ENCODE measurements at regions not wholly inside any gene's neighbourhood (a gene's known extent, or its start where the extent isn't known, plus 50 kb on each side); places are given as distances from the start of the nearest gene placed in this dataset.
"Not testable (repeated sequence)": the region's sequence is repeated elsewhere in the genome, so short reads cannot be mapped to it uniquely, and the experiment has no call there.

GRCh38 chrX:3881898-3882552, 168.6 kb upstream of the PRKX start:
- not testable (repeated sequence) for H3K27ac ChIP-seq (ENCODE audit: low read depth, low read length); H3K27me3 ChIP-seq (ENCODE audit: insufficient read depth, low read length); H3K9ac ChIP-seq (ENCODE audit: low read depth, low read length); H3K36me3 ChIP-seq (ENCODE audit: insufficient read depth, low read length); H3K9me3 ChIP-seq (ENCODE audit: insufficient read depth, low read depth, low read length); H3K4me1 ChIP-seq (ENCODE audit: insufficient read depth, low read length)
- H3K4me3 ChIP-seq (ENCODE audit: low read length), result 0 out of 2 replicates have a peak overlapping the region, but pooled peaks have one; percentile 41
- WGBS, result no CpG with 5 or more reads among the region's 91 CpGs

GRCh38 chrX:3881255-3881895, 167.9 kb upstream of the PRKX start:
- H3K9me3 ChIP-seq (ENCODE audit: insufficient read depth, low read depth, low read length); H3K36me3 ChIP-seq (ENCODE audit: insufficient read depth, low read length); H3K27me3 ChIP-seq (ENCODE audit: insufficient read depth, low read length); H3K9ac ChIP-seq (ENCODE audit: low read depth, low read length); H3K4me1 ChIP-seq (ENCODE audit: insufficient read depth, low read length); H3K27ac ChIP-seq (ENCODE audit: low read depth, low read length); H3K4me3 ChIP-seq (ENCODE audit: low read length): not testable (repeated sequence)
- no CpG with 5 or more reads among the region's 63 CpGs for WGBS

GRCh38 chrX:3876393-3876792, 162.9 kb upstream of the PRKX start:
- H3K4me3 ChIP-seq (ENCODE audit: low read length); H3K4me1 ChIP-seq (ENCODE audit: insufficient read depth, low read length); H3K9ac ChIP-seq (ENCODE audit: low read depth, low read length); H3K36me3 ChIP-seq (ENCODE audit: insufficient read depth, low read length); H3K27me3 ChIP-seq (ENCODE audit: insufficient read depth, low read length); H3K27ac ChIP-seq (ENCODE audit: low read depth, low read length); H3K9me3 ChIP-seq (ENCODE audit: insufficient read depth, low read depth, low read length): not testable (repeated sequence)
- WGBS, result no CpG with 5 or more reads among the region's 28 CpGs

- H3K9ac ChIP-seq (ENCODE audit: low read depth, low read length); H3K27me3 ChIP-seq (ENCODE audit: insufficient read depth, low read length); H3K4me3 ChIP-seq (ENCODE audit: low read length); H3K27ac ChIP-seq (ENCODE audit: low read depth, low read length); H3K36me3 ChIP-seq (ENCODE audit: insufficient read depth, low read length); H3K4me1 ChIP-seq (ENCODE audit: insufficient read depth, low read length); H3K9me3 ChIP-seq (ENCODE audit: insufficient read depth, low read depth, low read length): not testable (repeated sequence)
- WGBS, result no CpG with 5 or more reads among the region's 12 CpGs
Observed at GRCh38 chrX:3875638-3876037, 162.2 kb upstream of the PRKX start.

- H3K9ac ChIP-seq (ENCODE audit: low read depth, low read length); H3K27ac ChIP-seq (ENCODE audit: low read depth, low read length); H3K36me3 ChIP-seq (ENCODE audit: insufficient read depth, low read length); H3K27me3 ChIP-seq (ENCODE audit: insufficient read depth, low read length); H3K9me3 ChIP-seq (ENCODE audit: insufficient read depth, low read depth, low read length); H3K4me3 ChIP-seq (ENCODE audit: low read length); H3K4me1 ChIP-seq (ENCODE audit: insufficient read depth, low read length): not testable (repeated sequence)
- WGBS, result 90% methylated on average over 4 of the region's 12 CpGs
Observed at GRCh38 chrX:3872226-3872879, 158.9 kb upstream of the PRKX start.

- not testable (repeated sequence) for H3K36me3 ChIP-seq (ENCODE audit: insufficient read depth, low read length); H3K27ac ChIP-seq (ENCODE audit: low read depth, low read length); H3K4me3 ChIP-seq (ENCODE audit: low read length); H3K9ac ChIP-seq (ENCODE audit: low read depth, low read length); H3K9me3 ChIP-seq (ENCODE audit: insufficient read depth, low read depth, low read length); H3K4me1 ChIP-seq (ENCODE audit: insufficient read depth, low read length); H3K27me3 ChIP-seq (ENCODE audit: insufficient read depth, low read length)
- WGBS, result no CpG with 5 or more reads among the region's 19 CpGs
Observed at GRCh38 chrX:3867067-3867831, 153.8 kb upstream of the PRKX start.

GRCh38 chrX:3858332-3858731, 144.9 kb upstream of the PRKX start:
- WGBS, result no CpG with 5 or more reads among the region's 4 CpGs
- not testable (repeated sequence) for H3K27ac ChIP-seq (ENCODE audit: low read depth, low read length); H3K36me3 ChIP-seq (ENCODE audit: insufficient read depth, low read length); H3K4me1 ChIP-seq (ENCODE audit: insufficient read depth, low read length); H3K9me3 ChIP-seq (ENCODE audit: insufficient read depth, low read depth, low read length); H3K4me3 ChIP-seq (ENCODE audit: low read length); H3K27me3 ChIP-seq (ENCODE audit: insufficient read depth, low read length); H3K9ac ChIP-seq (ENCODE audit: low read depth, low read length)

GRCh38 chrX:3843522-3844145, 130.2 kb upstream of the PRKX start:
- not testable (repeated sequence) for H3K9me3 ChIP-seq (ENCODE audit: insufficient read depth, low read depth, low read length); H3K27me3 ChIP-seq (ENCODE audit: insufficient read depth, low read length); H3K36me3 ChIP-seq (ENCODE audit: insufficient read depth, low read length); H3K9ac ChIP-seq (ENCODE audit: low read depth, low read length); H3K27ac ChIP-seq (ENCODE audit: low read depth, low read length); H3K4me1 ChIP-seq (ENCODE audit: insufficient read depth, low read length)
- peak overlapping the region; percentile 43 for H3K4me3 ChIP-seq (ENCODE audit: low read length)
- no CpG with 5 or more reads among the region's 85 CpGs for WGBS

GRCh38 chrX:3842822-3843521, 129.5 kb upstream of the PRKX start:
- not testable (repeated sequence) for H3K9me3 ChIP-seq (ENCODE audit: insufficient read depth, low read depth, low read length); H3K27me3 ChIP-seq (ENCODE audit: insufficient read depth, low read length); H3K27ac ChIP-seq (ENCODE audit: low read depth, low read length); H3K4me1 ChIP-seq (ENCODE audit: insufficient read depth, low read length); H3K36me3 ChIP-seq (ENCODE audit: insufficient read depth, low read length)
- Histone ChIP-seq H3K9ac (ENCODE audit: low read depth, low read length) (peak overlapping the region; percentile 44; the same call in 1 of the 2 replicates), H3K4me3 (ENCODE audit: low read length) (peak overlapping the region; percentile 54)
- WGBS, result 0% methylated on average over 21 of the region's 70 CpGs

- H3K4me3 ChIP-seq (ENCODE audit: low read length); H3K36me3 ChIP-seq (ENCODE audit: insufficient read depth, low read length); H3K4me1 ChIP-seq (ENCODE audit: insufficient read depth, low read length); H3K9ac ChIP-seq (ENCODE audit: low read depth, low read length); H3K9me3 ChIP-seq (ENCODE audit: insufficient read depth, low read depth, low read length); H3K27ac ChIP-seq (ENCODE audit: low read depth, low read length); H3K27me3 ChIP-seq (ENCODE audit: insufficient read depth, low read length): not testable (repeated sequence)
- WGBS, result 96% methylated on average over 8 of the region's 24 CpGs
Observed at GRCh38 chrX:3838754-3839153, 125.3 kb upstream of the PRKX start.
